Effector memory CD8-positive, alpha-beta T cell (primary cell): ENCODE measurements at regions not wholly inside any gene's neighbourhood (a gene's known extent, or its start where the extent isn't known, plus 50 kb on each side); places are given as distances from the start of the nearest gene placed in this dataset.
"Not testable (repeated sequence)": the region's sequence is repeated elsewhere in the genome, so short reads cannot be mapped to it uniquely, and the experiment has no call there.

Experiments
- ATAC-seq: fragments of 150-1000 bp; cut with Tn5 transposase; replicated peaks from 2 replicates; pipeline ENCODE4 v1.10.0; 2021; ENCODE audit warnings: mild to moderate bottlenecking, moderate library complexity
- DNase-seq, 3 experiments: peaks; one replicate each; pipeline ENCODE4 v3.0.0; 2021
- H3K27ac Mint-ChIP-seq, 2 donors: one replicate each; pipeline ENCODE4 v1.8.0; 2022; ENCODE audit warnings: mild to moderate bottlenecking in 2 of 2, mixed read lengths in 2 of 2, moderate library complexity in 2 of 2
- H3K27me3 Mint-ChIP-seq, 2 donors: one replicate each; pipeline ENCODE4 v1.8.0; 2022; ENCODE audit warnings: mixed read lengths in 2 of 2
- H3K36me3 Mint-ChIP-seq: one replicate; pipeline ENCODE4 v1.8.0; 2022; ENCODE audit warnings: mild to moderate bottlenecking, moderate library complexity, mixed read lengths; ENCODE audit not compliant: insufficient read depth
- H3K4me1 Mint-ChIP-seq, 2 donors: one replicate each; pipeline ENCODE4 v1.8.0; 2022; ENCODE audit warnings: low read depth in 2 of 2, mixed read lengths in 2 of 2
- H3K4me3 Mint-ChIP-seq, 2 donors: one replicate each; pipeline ENCODE4 v1.8.0; 2022; ENCODE audit warnings: mild to moderate bottlenecking in 2 of 2, mixed read lengths in 2 of 2, moderate library complexity in 2 of 2
- H3K9me3 Mint-ChIP-seq, 2 donors: one replicate each; pipeline ENCODE4 v1.8.0; 2022; ENCODE audit warnings: mixed read lengths in 2 of 2

GRCh38 chr3:26259176-26259575, 363.4 kb upstream of the LRRC3B start:
- H3K4me3 Mint-ChIP-seq: no peak overlapping the region
- no peak for ATAC-seq
- H3K27me3 Mint-ChIP-seq: no peaks in the 10 kb centered on the region
- no peak overlapping the region for H3K27ac Mint-ChIP-seq
- no peaks in the 10 kb centered on the region for H3K4me1 Mint-ChIP-seq
- H3K9me3 Mint-ChIP-seq: peaks cover 0 to 4% of the 10 kb centered on the region in 2 donors
- H3K36me3 Mint-ChIP-seq: no peaks in the 10 kb centered on the region
- DNase-seq: no peak

DNA sequence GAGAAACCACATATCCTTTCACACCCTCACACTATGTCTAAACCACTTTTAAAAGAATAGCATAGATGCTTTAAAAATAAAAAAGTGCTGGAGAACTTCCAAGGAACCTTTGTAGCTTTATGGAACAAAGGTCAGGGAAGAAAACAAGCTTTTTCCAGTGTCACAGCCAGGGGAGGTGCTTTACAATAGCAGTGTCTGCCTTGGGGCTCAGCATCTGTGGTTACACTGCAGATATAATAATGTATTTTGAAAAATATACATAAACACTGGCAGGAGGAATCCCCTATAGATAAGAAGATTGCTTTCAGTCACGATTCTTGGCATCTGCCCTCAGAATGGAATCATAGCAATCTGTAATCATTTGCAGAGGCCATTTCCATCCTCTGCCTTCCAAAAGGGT, 362.4 kb upstream of the LRRC3B start:
- no peaks in the 10 kb centered on the region for H3K27me3 Mint-ChIP-seq

DNA sequence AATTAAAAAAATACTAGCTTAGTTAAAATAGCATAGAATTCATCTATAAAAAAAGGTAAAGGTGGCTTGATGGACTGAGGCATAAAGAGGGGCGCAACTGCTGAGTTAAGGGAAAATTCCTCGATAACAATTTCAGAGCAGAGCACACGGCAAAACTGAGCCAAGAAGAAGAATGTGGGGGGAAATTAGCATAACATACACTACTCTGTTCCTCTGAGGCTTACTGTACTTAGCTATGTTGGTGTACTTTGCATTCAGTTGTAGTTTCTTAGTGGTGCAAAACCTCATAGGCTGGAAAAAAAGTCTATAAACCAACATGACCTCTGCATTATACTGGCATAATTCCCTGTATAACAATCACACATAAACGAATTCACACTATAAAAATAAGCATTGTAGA, 357.9 kb upstream of the LRRC3B start:
- no peak for DNase-seq
- no peak for ATAC-seq
- Mint-ChIP-seq H3K4me3 (no peak overlapping the region), H3K27me3 (no peaks in the 10 kb centered on the region), H3K4me1 (no peaks in the 10 kb centered on the region), H3K36me3 (no peaks in the 10 kb centered on the region), H3K27ac (no peak overlapping the region), H3K9me3 (peaks cover 0 to 4% of the 10 kb centered on the region in 2 donors)

More for the DNA sequence above, 362.4 kb upstream of the LRRC3B start:
- Mint-ChIP-seq H3K9me3 (peaks cover 0 to 4% of the 10 kb centered on the region in 2 donors), H3K27ac (no peak overlapping the region), H3K4me3 (no peak overlapping the region), H3K36me3 (no peaks in the 10 kb centered on the region), H3K4me1 (no peaks in the 10 kb centered on the region)
- DNase-seq (no peak), ATAC-seq (no peak)

DNA sequence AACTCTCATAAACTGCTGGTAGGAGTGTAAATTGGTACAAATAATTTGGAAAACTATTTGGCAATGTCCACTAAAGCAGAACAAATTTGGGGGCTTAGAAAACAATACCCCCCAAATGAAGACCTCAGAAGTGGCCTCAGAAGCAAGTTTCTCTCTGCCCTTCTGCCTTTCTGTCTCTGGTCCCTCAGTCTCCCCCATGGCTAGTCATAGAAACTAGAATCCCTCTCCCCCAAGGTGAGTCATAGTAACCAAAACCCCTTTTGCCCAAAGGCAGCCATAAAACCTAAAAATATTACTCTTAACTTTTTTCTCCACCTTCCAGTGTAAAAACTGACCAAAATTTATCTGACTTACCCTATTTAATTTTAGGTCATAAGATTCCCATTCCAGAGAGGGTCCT, 350.7 kb upstream of the LRRC3B start:
- DNase-seq (no peak), ATAC-seq (no peak)
- H3K27me3 Mint-ChIP-seq: no peaks in the 10 kb centered on the region
- no peak overlapping the region for H3K4me3 Mint-ChIP-seq
- peaks cover 0 to 8% of the 10 kb centered on the region in 2 donors for H3K9me3 Mint-ChIP-seq
- H3K36me3 Mint-ChIP-seq: no peaks in the 10 kb centered on the region
- no peaks in the 10 kb centered on the region for H3K4me1 Mint-ChIP-seq
- no peak overlapping the region for H3K27ac Mint-ChIP-seq

DNA sequence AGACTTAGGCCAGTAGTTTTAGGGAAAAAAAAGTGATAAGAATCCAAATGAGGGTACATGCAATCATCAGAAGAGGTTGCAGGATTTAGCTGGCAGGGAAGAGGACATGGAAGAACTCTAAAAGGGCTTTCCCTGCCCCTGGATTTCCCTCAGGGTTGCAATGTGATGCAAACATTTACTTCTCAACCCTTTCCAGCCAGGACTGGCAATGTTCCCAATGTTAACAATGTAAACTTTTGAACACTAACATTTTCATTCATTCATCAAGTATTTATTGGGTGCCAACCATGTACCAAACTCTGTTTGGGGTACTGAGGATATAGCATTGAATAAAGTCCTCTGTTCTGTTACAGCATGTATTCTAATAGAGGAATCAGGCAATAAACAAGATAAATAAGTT, 349.4 kb upstream of the LRRC3B start:
- Mint-ChIP-seq H3K27ac (no peak overlapping the region), H3K27me3 (no peaks in the 10 kb centered on the region), H3K4me1 (no peaks in the 10 kb centered on the region), H3K36me3 (no peaks in the 10 kb centered on the region), H3K4me3 (no peak overlapping the region), H3K9me3 (peaks cover 0 to 8% of the 10 kb centered on the region in 2 donors)
- ATAC-seq: no peak
- no peak for DNase-seq

DNA sequence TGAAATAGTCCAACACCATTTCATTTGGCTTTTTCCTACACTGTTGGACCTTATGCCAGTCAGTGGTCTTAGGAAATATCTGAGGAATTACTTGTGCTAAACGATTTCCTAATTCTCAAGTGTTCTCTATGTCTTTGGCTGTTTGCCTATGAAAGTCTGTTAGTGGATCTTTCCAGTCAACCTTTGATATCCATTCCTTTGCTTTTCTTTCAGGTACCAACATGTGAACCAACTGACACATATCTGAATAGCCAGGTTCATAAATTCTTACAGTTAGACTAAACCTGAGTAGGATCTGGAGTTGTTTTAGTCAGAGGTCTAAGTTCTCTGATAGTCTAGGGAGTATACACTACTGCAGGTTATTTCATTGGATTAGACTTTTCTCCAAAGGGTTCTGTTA, 343.5 kb upstream of the LRRC3B start:
- Mint-ChIP-seq H3K27ac (no peak overlapping the region), H3K4me1 (no peaks in the 10 kb centered on the region), H3K9me3 (peaks cover 9 to 14% of the 10 kb centered on the region in 2 donors), H3K36me3 (no peaks in the 10 kb centered on the region), H3K27me3 (no peaks in the 10 kb centered on the region), H3K4me3 (no peak overlapping the region)
- ATAC-seq (no peak), DNase-seq (no peak)

GRCh38 chr3:26280517-26280916, 342.1 kb upstream of the LRRC3B start:
- H3K4me1 Mint-ChIP-seq: no peaks in the 10 kb centered on the region
- peaks cover 12 to 17% of the 10 kb centered on the region in 2 donors for H3K9me3 Mint-ChIP-seq
- H3K36me3 Mint-ChIP-seq: no peaks in the 10 kb centered on the region
- no peak overlapping the region for H3K27ac Mint-ChIP-seq
- no peaks in the 10 kb centered on the region for H3K27me3 Mint-ChIP-seq
- DNase-seq (no peak), ATAC-seq (no peak)
- H3K4me3 Mint-ChIP-seq: no peak overlapping the region

DNA sequence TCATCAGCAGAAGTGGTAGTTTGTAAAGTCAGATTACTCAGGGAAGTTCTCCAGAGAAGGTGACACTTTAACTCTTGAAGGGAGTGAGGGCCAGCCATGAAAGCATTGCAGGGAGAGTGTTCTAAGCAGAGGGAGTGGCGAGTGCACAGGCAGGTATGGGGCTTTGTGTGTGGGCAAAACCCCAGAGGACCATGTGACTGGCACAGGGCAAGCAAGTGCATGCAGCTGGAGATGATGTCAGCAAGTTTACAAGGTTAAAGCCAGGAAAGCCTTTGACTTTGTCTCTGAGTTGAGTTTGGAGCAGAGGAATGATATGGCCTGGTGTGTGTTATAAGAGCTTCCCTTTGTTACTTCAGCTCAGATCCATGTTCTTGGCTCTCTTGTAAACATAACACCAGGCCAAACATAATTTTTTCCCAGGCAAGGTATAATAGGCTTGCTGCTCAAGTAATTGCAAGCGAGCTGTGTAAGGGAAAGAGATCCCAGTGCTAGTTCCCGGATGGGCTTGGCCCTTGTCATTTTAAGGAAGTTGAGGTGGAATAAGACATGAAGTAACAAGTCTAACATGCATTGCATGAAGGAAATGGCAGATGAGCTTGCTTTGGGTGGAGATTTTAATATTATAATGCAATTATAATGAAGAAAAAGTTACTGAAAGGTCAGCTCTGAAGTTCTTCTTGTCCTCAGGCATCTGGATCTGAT, 341.1 kb upstream of the LRRC3B start:
- Mint-ChIP-seq H3K27ac (no peak overlapping the region), H3K4me1 (no peaks in the 10 kb centered on the region), H3K27me3 (no peaks in the 10 kb centered on the region), H3K9me3 (peaks cover 14 to 17% of the 10 kb centered on the region in 2 donors), H3K36me3 (no peaks in the 10 kb centered on the region), H3K4me3 (no peak overlapping the region)
- DNase-seq: no peak
- ATAC-seq: no peak

DNA sequence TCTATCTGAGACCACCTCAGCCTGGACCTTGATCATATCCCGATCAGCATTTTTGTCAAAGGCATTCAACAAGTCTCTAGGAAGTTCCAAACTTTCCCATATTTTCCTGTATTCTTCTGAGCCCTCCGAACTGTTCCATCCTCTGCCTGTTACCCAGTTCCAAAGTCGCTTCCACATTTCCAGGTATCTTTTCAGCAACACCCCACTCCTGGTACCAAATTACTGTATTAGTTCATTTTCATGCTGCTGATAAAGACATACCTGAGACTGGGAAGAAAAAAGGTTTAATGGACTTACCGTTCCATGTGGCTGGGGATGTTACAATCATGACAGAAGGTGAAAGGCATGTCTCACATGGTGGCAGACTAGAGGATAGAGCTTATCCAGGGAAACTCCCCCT, 338.1 kb upstream of the LRRC3B start:
- H3K4me3 Mint-ChIP-seq, H3K4me1 Mint-ChIP-seq, DNase-seq, ATAC-seq, H3K27me3 Mint-ChIP-seq, H3K27ac Mint-ChIP-seq, H3K36me3 Mint-ChIP-seq: not testable (repeated sequence)
- H3K9me3 Mint-ChIP-seq: peaks cover 17% of the 10 kb centered on the region in 2 donors

GRCh38 chr3:26291840-26292239, 330.7 kb upstream of the LRRC3B start:
- Mint-ChIP-seq H3K9me3 (peaks cover under 1 to 8% of the 10 kb centered on the region in 2 donors), H3K4me1 (no peaks in the 10 kb centered on the region), H3K27ac (no peak overlapping the region), H3K4me3 (no peak overlapping the region), H3K27me3 (no peaks in the 10 kb centered on the region), H3K36me3 (no peaks in the 10 kb centered on the region)
- ATAC-seq: no peak
- no peak for DNase-seq

- Mint-ChIP-seq H3K9me3 (peaks cover 8% of the 10 kb centered on the region in 2 donors), H3K36me3 (no peaks in the 10 kb centered on the region), H3K4me3 (no peak overlapping the region), H3K4me1 (no peaks in the 10 kb centered on the region), H3K27ac (no peak overlapping the region), H3K27me3 (no peaks in the 10 kb centered on the region)
- DNase-seq (no peak), ATAC-seq (no peak)
These were observed 329.8 kb upstream of the LRRC3B start for GRCh38 chr3:26292780-26293179.

DNA sequence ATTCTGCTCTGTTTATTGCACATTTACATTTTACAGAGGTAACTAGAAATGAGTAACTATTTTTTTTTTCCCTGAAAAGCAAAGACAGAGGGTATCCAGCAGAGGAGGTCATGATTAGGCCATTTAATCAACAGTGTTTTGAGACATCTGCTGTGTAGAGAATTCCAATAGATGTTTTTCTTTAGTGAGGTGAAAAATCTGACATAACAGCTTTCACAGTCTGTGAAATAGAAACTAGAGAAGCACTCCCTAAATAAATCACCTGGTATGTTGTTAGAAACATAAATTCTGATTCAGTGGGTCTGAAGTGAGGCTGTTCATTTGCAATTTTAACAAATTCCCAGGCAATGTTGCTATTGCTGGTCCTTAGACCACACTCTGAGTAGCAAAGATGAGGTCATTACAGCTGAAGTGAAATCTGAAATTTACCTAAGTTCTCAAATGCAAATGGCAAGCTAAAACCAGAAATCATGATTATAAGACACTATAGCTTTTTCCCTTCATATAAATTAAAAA, 329.2 kb upstream of the LRRC3B start:
- no peaks in the 10 kb centered on the region for H3K36me3 Mint-ChIP-seq
- no peak for DNase-seq
- H3K27me3 Mint-ChIP-seq: no peaks in the 10 kb centered on the region
- no peaks in the 10 kb centered on the region for H3K4me1 Mint-ChIP-seq
- H3K4me3 Mint-ChIP-seq: no peak overlapping the region
- no peak overlapping the region for H3K27ac Mint-ChIP-seq
- peaks cover 8% of the 10 kb centered on the region in 2 donors for H3K9me3 Mint-ChIP-seq
- no peak for ATAC-seq

DNA sequence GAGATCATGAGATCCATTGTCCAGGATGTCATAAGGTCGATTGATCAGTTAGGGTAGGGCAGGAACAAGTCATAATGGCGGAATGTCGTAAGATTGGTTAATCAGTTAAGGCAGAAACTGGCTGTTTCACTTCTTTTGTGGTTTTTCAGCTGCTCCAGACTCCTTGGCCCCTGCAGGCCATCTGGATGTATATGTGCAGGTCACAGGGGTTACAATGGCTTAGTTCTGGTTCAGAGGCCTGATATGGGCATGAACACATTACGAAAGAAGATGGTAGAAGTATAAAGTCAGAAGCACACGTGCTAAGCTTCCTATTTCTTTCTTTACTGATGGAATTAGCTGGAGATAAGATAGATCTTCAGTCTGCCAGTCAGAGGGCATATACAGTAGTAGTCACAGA, 315.4 kb upstream of the LRRC3B start:
- no peaks in the 10 kb centered on the region for H3K4me1 Mint-ChIP-seq
- peaks cover 10 to 44% of the 10 kb centered on the region in 2 donors for H3K9me3 Mint-ChIP-seq
- DNase-seq: no peak
- ATAC-seq: no peak
- H3K27ac Mint-ChIP-seq: no peak overlapping the region
- H3K36me3 Mint-ChIP-seq: no peaks in the 10 kb centered on the region
- no peaks in the 10 kb centered on the region for H3K27me3 Mint-ChIP-seq
- H3K4me3 Mint-ChIP-seq: no peak overlapping the region

DNA sequence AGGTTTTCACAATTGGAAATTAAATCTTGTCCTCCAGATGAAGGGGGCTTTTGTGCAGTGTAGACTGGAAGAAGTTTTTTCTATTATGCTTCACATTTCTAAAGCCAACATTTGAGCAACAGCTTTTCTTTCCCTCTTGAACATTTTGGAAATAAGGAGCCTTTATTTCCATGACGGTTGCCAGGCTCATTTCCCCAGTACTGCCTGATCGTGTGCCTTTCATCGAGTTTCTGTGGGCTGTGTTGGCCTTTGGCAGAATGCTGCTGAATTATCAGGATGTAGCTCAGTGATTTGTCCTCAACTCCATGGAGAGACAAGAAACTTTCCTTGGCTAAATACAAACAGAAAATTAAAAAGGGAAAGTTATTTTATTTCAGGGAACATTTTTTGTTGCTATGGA, 314.8 kb upstream of the LRRC3B start:
- no peaks in the 10 kb centered on the region for H3K4me1 Mint-ChIP-seq
- DNase-seq: no peak
- no peak for ATAC-seq
- no peak overlapping the region for H3K4me3 Mint-ChIP-seq
- no peaks in the 10 kb centered on the region for H3K36me3 Mint-ChIP-seq
- no peaks in the 10 kb centered on the region for H3K27me3 Mint-ChIP-seq
- H3K27ac Mint-ChIP-seq: no peak overlapping the region
- H3K9me3 Mint-ChIP-seq: peaks cover 10 to 45% of the 10 kb centered on the region in 2 donors
